Transverse colon (tissue), 4 donors: ENCODE measurements at regions not wholly inside any gene's neighbourhood (a gene's known extent, or its start where the extent isn't known, plus 50 kb on each side); places are given as distances from the start of the nearest gene placed in this dataset.
"Not testable (repeated sequence)": the region's sequence is repeated elsewhere in the genome, so short reads cannot be mapped to it uniquely, and the experiment has no call there.

Source experiments
- DNase-seq: peaks from one replicate; pipeline ENCODE4 v3.0.0-alpha.2; 2019
- H3K27ac ChIP-seq, 4 donors: fragments of 200-600 bp; sonication (generic); 2 replicates each; pipeline ENCODE4 v1.5.1; 2016 to 2018; ENCODE audit warnings: inconsistent platforms in 4 of 4
- H3K27me3 ChIP-seq: fragments of 200-600 bp; sonication (generic); 2 replicates; pipeline ENCODE4 v1.5.1; 2017; ENCODE audit warnings: inconsistent platforms
- H3K36me3 ChIP-seq, 4 donors: fragments of 200-600 bp; sonication (generic); 2 replicates each; pipeline ENCODE4 v1.5.1; 2017 to 2019; ENCODE audit warnings: inconsistent platforms in 4 of 4
- H3K4me1 ChIP-seq, 4 donors: fragments of 200-600 bp; sonication (generic); 2 replicates each; pipeline ENCODE4 v1.5.1; 2017 to 2020; ENCODE audit warnings: inconsistent platforms in 4 of 4
- H3K4me3 ChIP-seq, 4 donors: fragments of 200-600 bp; sonication (generic); 1 replicate in 1 of 4; 2 replicates in 3 of 4; pipeline versions ENCODE4 v1.5.1 to v1.6.1; 2017 to 2019; ENCODE audit warnings: inconsistent platforms in 4 of 4
- H3K9me3 ChIP-seq, 2 donors: fragments of 200-600 bp; sonication (generic); 2 replicates each; pipeline ENCODE4 v1.5.1; 2017 to 2019; ENCODE audit warnings: inconsistent platforms in 2 of 2
- EP300 ChIP-seq: sonication (generic); formaldehyde crosslinking; IDR thresholded peaks from one replicate; pipeline ENCODE4 v1.6.1; 2017; ENCODE audit warnings: antibody characterized with exemption, low read depth
- POLR2A ChIP-seq: fragments of 450-650 bp; IDR thresholded peaks from one replicate; pipeline ENCODE4 v1.6.1; 2016; ENCODE audit warnings: antibody characterized with exemption, mild to moderate bottlenecking, moderate library complexity
- POLR2AphosphoS5 ChIP-seq, 3 donors: sonication (generic); formaldehyde crosslinking; IDR thresholded peaks; one replicate each; pipeline ENCODE4 v1.6.1; 2016; ENCODE audit warnings: antibody characterized with exemption in 3 of 3
- WGBS, 2 donors: methylation state at CpG; one replicate each; pipeline ENCODE4 v1.1.5; 2018; ENCODE audit warnings: low coverage in 1 of 2; 5-methylcytosine and 5-hydroxymethylcytosine counted together
- in situ Hi-C, 4 donors: fragments of 200-750 bp; cut with MboI; loops; one replicate each; pipeline versions ENCODE4 v1.15.0 to v1.15.1; 2017; ENCODE audit warnings: low sequenced_read_pairs in 3 of 4, low pct_ligation_motif_present in 1 of 4, low pct_unique_long_range_greater_than_20kb in 1 of 4
- intact Hi-C: fragments of 100-400 bp; cut with DNase I; formaldehyde crosslinking; loops from one replicate; pipeline ENCODE4 v1.15.1; 2023; ENCODE audit warnings: low total_unique reads
- TF ChIP-seq, protein P1 (sequence below), 5 experiments: fragments of 200-600 bp in 3 of 5; fragments of 450-650 bp in 2 of 5; sonication (generic) in 3 of 5; IDR thresholded peaks; 1 replicate in 2 of 5; 2 replicates in 3 of 5; pipeline ENCODE4 v1.5.1; 2016 to 2017; ENCODE audit warnings: antibody characterized with exemption in 5 of 5, inconsistent platforms in 3 of 5, mild to moderate bottlenecking in 2 of 5, moderate library complexity in 1 of 5

GRCh38 chr4:186392017-186392416 lies 126.0 kb downstream of the F11 start:
- in situ Hi-C loops (no loop called here), intact Hi-C loops (no loop called here)
- Histone ChIP-seq H3K27me3 (no peaks in the 10 kb centered on the region), H3K27ac (no peak overlapping the region), H3K4me1 (no peaks in the 10 kb centered on the region), H3K36me3 (no peaks in the 10 kb centered on the region), H3K9me3 (no peaks in the 10 kb centered on the region), H3K4me3 (no peak overlapping the region)
- TF ChIP-seq, protein P1, sequence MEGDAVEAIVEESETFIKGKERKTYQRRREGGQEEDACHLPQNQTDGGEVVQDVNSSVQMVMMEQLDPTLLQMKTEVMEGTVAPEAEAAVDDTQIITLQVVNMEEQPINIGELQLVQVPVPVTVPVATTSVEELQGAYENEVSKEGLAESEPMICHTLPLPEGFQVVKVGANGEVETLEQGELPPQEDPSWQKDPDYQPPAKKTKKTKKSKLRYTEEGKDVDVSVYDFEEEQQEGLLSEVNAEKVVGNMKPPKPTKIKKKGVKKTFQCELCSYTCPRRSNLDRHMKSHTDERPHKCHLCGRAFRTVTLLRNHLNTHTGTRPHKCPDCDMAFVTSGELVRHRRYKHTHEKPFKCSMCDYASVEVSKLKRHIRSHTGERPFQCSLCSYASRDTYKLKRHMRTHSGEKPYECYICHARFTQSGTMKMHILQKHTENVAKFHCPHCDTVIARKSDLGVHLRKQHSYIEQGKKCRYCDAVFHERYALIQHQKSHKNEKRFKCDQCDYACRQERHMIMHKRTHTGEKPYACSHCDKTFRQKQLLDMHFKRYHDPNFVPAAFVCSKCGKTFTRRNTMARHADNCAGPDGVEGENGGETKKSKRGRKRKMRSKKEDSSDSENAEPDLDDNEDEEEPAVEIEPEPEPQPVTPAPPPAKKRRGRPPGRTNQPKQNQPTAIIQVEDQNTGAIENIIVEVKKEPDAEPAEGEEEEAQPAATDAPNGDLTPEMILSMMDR (IDR thresholded peaks at IDR 0.05), result no peak
- TF ChIP-seq POLR2AphosphoS5 (IDR thresholded peaks at IDR 0.05) (no peak), EP300 (no peak), POLR2A (no peak)
- no peak for DNase-seq
- 87% methylated on average over 8 of the region's 10 CpGs; no CpG with 5 or more reads in 1 of the 2 donors for WGBS, 2 donors

DNA sequence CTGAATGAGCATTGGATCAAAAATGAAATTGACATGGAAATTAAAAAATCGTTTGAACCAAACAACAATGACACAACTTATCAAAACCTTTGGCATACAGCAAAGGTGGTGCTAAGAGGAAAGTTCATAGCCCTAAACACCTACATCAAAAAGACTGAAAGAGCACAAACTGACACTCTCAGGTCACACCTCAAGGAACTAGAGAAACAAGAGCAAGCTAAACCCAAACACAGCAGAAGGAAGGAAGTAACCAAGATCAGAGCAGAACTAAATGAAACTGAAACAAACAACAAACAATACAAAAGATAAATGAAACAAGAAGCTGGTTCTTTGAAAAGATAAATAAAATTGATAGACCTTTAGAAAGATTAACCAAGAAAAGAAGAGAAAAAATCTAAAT lies 118.3 kb downstream of the F11 start:
- DNase-seq, intact Hi-C loops, H3K27ac ChIP-seq, H3K4me3 ChIP-seq, in situ Hi-C loops, H3K9me3 ChIP-seq, H3K4me1 ChIP-seq, H3K36me3 ChIP-seq, H3K27me3 ChIP-seq: not testable (repeated sequence)
- 26 to 42% methylated on average over 1 of the region's 1 CpG for WGBS, 2 donors

DNA sequence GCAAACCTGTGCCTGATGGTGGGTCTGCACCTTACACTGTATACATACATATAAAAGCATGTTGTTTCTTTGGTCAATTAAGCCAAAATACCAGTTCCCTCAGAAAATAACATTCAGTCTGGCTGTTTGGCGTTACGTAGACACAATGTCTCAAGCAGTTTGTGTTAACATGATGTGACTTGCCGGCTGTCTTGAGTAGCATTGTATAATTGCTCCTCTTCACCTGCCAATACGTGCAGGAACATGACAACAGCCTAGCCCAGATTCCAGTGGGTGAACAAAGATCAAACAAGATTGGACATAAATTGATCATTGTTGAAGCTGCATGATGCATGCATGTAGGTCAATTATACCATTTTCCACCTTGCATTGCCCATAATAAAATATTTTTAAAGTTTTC lies 102.3 kb downstream of the F11 start:
- Histone ChIP-seq H3K36me3 (no peaks in the 10 kb centered on the region), H3K4me3 (no peak overlapping the region), H3K4me1 (no peaks in the 10 kb centered on the region), H3K27me3 (no peaks in the 10 kb centered on the region), H3K9me3 (peaks cover 12 to 18% of the 10 kb centered on the region in 2 donors), H3K27ac (no peak overlapping the region)
- in situ Hi-C loops (no loop called here), intact Hi-C loops (no loop called here)
- no peak for TF ChIP-seq POLR2A
- no peak for TF ChIP-seq POLR2AphosphoS5 (IDR thresholded peaks at IDR 0.05)
- TF ChIP-seq EP300, result no peak
- TF ChIP-seq, protein P1 (IDR thresholded peaks at IDR 0.05), result no peak
- WGBS, 2 donors, result 72 to 79% methylated on average over 4 of the region's 4 CpGs
- no peak for DNase-seq

GRCh38 chr4:186366326-186366725 lies 100.3 kb downstream of the F11 start:
- Histone ChIP-seq H3K4me1 (no peaks in the 10 kb centered on the region), H3K9me3 (peaks cover 16 to 26% of the 10 kb centered on the region in 2 donors), H3K36me3 (no peaks in the 10 kb centered on the region), H3K27ac (no peak overlapping the region), H3K4me3 (no peak overlapping the region), H3K27me3 (no peaks in the 10 kb centered on the region)
- no peak for DNase-seq
- TF ChIP-seq POLR2AphosphoS5 (IDR thresholded peaks at IDR 0.05), result no peak
- TF ChIP-seq EP300, result no peak
- TF ChIP-seq, protein P1 (IDR thresholded peaks at IDR 0.05), result no peak
- no peak for TF ChIP-seq POLR2A
- in situ Hi-C loops (no loop called here), intact Hi-C loops (no loop called here)
- WGBS, 2 donors, result 89% methylated on average over 1 to 5 of the region's 5 CpGs

DNA sequence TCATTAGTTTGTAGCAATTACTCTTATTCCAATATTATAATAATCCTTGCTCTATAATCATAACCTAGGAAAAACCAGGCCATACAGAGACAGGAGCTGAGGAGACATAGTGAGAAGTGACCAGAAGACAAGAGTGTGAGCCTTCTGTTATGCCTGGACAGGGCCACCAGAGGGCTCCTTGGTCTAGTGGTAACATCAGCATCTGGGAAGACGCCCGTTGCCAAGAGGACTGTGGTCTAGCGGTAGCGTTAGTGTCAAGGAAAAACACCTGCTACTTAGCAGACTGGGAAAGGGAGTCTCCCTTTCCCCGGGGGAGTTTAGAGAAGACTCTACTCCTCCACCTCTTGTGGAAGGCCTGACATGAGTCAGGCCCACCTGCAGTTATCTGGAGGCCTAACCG lies 97.0 kb downstream of the F11 start:
- H3K27me3 ChIP-seq, H3K4me3 ChIP-seq, H3K36me3 ChIP-seq, H3K4me1 ChIP-seq, in situ Hi-C loops, H3K27ac ChIP-seq, intact Hi-C loops: not testable (repeated sequence)
- H3K9me3 ChIP-seq, result peaks cover 16 to 26% of the 10 kb centered on the region in 2 donors
- WGBS, 2 donors, result 88 to 100% methylated on average over 1 to 6 of the region's 6 CpGs
- DNase-seq, result peak; percentile 9
